Amniotic epithelial cell (primary cell): ENCODE measurements at regions not wholly inside any gene's neighbourhood (a gene's known extent, or its start where the extent isn't known, plus 50 kb on each side); places are given as distances from the start of the nearest gene placed in this dataset.

ENCODE experiments used
- DNase-seq: peaks from one replicate; pipeline ENCODE4 v3.0.0-alpha.2; 2010; ENCODE audit warnings: low read depth

DNA sequence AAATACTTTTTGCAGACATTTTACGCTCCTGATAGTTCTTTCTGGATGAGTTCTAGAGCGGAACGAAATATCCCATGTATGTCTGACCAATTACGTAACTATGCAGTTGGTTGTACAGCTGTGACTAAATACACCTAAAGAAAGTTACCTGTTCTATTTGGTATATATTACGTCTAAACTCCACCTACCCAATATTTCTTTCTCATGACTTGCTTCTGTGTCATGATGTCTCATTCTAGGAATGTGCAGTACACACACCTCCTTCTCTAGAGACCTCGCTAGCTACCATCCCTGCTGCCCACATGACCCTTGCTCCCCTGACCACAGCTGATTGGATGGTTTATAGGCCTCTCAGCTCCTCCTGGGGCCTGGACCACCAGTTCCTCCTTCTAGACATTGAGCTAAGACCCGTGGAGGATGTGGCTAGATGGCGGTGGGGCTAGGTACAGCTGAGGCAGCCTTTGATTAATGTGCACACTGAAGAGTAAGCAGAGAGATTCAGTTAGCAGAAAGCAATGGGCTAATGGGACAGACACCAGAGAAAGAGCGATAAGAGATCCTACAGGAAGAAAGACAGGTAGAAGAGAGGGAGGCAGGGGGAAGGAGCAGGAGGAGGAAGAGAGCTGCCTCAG lies 422.1 kb downstream of the COG6 start:
- no peak for DNase-seq

- DNase-seq: no peak
Measured at GRCh38 chr13:40079721-40080120, 424.3 kb downstream of the COG6 start.

DNA sequence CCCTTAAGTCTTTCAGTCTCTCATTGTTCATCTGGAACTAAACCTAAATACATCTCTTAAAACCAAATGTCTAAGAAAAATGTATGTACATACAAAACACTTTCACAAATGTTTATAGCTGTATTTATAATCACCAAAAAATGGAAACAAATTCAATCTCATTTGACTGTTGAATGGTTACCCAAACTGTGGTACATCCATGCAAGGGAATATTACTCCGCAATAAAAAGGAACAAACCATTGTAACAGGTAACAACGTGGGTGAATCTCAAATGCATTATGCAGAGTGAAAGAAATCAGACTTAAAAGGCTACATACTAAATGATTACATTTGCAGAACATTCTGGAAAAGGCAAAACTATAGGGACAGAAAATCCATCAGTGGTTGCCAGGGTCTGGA lies 425.2 kb downstream of the COG6 start:
- no peak for DNase-seq

- DNase-seq: peak; percentile 99
Measured at GRCh38 chr13:40082639-40083038, 427.2 kb downstream of the COG6 start.

DNA sequence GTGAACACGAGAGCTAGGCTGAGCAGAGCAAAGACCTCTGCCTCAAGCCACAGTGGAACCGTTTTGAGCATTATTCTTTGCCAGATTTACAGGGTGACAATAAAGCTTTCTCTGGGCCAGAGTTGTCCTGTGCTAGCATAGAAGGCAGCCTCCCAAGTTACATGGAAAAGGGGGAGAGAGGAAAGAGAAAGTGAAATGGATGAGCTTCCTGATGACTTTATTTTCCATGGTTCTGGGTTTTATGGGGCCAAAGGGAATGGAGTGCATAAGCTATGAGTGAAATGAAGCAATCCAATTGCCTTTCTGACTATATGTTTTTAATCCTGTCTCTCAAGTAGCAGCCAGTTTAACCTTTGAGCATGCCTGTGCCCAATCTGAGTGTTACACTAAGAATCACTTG lies 428.4 kb downstream of the COG6 start:
- no peak for DNase-seq

GRCh38 chr13:40084934-40085333 lies 429.5 kb downstream of the COG6 start:
- no peak for DNase-seq

GRCh38 chr13:40087091-40088002 lies 431.9 kb downstream of the COG6 start:
- DNase-seq: no peak

- peak; percentile 78 for DNase-seq
Measured at GRCh38 chr13:40094056-40094455, 438.6 kb downstream of the COG6 start.

DNA sequence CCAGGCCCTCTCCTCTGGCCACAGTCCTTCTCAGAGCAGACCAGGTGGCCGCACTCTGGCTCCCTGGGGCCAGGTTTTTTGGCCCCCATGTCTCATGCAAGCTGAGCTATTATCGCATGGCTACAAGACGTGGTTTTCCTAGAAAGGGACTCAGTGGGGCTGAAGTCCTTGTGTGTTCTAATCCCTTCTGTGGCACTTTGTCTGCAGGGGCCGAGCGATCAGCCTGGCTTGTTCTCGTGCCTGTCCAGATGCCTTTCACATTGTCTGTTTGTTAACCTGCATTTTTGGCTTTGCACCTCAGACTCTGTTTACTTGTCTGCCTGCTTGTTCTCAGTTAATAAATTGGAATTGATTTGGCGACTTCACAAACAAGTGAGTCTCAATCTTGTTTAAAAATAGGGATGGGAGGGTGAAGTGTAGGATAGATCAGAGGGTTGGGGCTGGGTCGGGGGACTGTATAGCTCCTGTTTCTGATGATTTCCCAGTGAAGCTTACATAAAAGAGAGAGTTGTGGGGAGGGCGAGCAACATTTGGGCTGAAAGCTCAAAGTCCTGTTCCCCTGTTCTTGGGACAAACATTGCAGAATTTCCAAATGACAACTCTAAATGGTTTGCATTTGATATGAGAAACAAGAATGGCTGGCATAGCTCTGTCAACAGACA lies 440.4 kb downstream of the COG6 start:
- DNase-seq: no peak

DNA sequence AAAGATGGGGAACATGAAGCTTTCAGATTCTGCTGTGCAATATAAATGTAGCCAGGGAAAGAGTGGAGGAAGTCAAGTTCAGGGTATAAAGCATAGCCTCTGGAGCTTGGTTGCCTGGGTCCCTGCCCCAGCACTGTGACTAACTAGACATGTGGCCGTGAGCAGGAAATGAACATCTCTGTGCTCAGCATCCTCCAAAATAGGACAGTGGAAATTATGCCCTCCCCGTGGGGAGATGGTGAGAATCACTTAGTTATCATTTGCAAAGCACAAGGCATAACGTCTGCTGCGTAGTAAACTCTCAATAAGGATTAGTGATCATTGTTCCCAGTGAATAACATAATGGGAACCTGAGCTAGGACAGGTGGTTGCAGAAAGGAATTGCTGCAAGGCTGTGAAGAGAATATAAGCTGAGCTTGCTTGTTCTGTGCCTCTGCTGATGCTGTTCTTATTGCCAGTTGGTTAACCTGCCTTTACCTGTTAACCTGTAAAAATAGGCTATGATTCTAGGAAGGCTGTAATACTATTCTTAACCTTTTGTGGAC lies 441.0 kb downstream of the COG6 start:
- no peak for DNase-seq

DNA sequence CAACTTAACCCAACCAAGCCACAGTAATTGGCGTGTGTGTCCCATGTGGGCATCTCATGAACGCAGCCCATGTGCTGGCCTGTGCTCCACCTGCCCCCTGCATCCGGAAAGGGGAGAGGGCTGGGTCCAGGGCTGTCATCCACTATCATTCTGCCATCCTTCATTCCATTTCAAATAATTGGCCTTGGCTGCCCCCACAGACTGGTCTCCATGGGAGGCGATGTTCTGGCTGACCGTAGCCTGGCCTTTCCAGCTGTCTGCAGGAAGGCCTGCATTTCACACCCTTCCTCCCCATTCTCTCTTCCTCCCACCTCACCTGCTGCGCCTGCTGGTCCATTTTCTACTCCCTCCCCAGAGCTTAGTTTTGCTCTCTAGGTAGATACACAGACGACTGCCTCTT lies 442.8 kb downstream of the COG6 start:
- no peak for DNase-seq

DNA sequence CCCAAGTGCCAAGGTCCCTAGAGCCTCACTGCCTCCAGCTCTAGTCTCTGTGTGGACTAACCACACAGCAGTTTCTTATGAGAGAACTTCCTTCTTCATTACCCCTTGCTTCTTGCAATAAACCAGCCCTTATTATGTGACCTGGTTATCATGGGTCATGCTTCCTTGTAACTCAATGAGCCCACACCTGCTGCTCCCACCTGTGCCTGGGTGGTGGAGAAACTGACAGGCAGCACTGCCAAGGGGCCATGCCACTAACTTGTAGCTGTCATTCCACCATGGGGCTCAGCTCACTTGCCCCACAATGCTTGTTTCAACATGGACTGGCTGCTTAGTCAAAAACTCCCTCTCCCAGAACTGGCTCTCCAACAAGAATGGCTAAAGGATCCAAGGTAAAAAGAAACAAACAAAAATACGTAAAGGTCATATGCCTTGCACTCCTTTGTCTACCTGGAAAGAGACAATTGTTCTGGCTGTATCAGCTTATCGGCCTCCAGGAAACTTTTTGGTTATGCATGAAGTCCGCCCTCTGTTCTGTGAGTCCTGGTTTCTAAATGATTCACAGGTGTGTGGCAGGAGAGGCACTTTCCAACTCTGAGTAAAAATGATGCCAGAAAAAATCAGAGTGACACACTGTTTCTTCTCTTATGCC lies 446.4 kb downstream of the COG6 start:
- no peak for DNase-seq

GRCh38 chr13:40102360-40102727 lies 446.9 kb downstream of the COG6 start:
- DNase-seq: no peak

GRCh38 chr13:40102854-40103253 lies 447.4 kb downstream of the COG6 start:
- peak; percentile 97 for DNase-seq

- peak; percentile 44 for DNase-seq
Measured at GRCh38 chr13:40103864-40104263, 448.4 kb downstream of the COG6 start.

GRCh38 chr13:40105231-40105630 lies 449.8 kb downstream of the COG6 start:
- no peak for DNase-seq

- DNase-seq: peak; percentile 99
Measured at GRCh38 chr13:40109351-40109844, 453.9 kb downstream of the COG6 start.

DNA sequence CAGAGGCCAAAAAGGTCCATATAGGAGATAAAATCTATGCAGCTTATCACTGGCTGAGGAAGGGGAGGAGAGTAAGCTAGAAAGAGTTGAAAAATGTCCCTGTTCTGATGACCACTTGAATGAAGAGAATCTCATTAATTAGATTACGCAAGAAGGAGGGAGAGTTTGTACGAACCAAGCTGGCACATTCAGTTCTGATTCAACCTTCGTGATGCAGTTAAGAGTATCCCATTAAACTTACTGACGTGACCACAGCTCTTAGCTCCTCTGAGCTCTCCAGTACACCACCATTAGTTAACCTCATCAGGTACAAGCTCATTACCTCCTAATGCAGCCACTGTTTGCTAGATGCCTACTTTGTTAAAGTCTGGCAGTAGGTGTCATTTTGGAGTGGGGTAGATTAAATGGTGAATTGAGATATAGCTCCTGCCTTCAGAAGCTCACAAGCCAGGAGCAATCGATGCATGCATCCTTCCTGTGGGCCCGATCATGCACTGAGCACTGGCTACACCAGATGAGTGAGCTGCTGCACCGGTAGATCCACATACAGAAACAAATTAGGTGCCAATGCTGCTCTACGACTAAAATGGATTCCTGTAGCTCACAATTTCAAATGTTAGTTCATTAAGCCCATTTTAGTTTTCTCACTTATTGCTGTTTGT lies 458.3 kb downstream of the COG6 start:
- peak; percentile 99 for DNase-seq

- DNase-seq: peak; percentile 26
Measured at GRCh38 chr13:40114305-40114896, 458.9 kb downstream of the COG6 start.

DNA sequence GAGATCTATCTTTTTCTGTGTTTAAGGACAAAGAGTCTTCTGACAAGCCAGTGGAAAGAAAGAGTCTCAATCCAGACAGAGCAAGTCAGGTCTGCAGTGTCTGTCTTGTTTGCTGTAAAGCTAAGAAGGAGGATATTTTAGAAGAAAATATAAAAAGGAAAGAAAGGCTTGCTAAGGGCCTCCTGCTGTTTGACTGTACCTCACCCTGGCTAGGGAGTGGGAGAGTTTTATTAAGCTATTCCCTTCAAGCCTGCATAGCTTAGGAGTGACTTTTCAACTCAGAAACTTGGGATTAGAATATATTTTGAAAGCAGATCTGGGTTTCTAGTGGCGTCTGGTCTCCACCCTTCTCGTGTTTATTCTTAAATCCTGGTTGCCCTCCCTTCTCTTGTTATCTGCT lies 460.0 kb downstream of the COG6 start:
- DNase-seq: peak; percentile 79

DNA sequence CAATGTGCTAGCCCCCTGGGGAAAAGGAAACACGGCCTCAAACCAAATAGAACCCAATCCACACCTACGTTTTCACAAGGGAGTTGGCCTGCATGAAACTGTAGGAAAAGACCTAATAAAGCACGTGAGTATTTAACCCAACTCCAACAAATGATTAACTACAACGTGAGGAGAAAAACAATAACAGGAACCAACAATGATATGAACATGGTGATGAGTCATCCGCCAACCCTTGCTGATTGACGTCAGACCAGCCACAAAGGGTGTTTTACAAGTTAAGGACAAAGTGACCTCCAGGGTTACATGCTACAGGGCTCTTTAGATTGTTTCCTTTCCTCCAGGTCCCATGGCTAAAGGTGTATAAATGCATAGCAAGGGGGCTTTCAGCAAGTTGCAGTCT lies 460.5 kb downstream of the COG6 start:
- peak; percentile 96 for DNase-seq
